ENCODE measurements at regions not wholly inside any gene's neighbourhood (a gene's known extent, or its start where the extent isn't known, plus 50 kb on each side); places are given as distances from the start of the nearest gene placed in this dataset.

DNA sequence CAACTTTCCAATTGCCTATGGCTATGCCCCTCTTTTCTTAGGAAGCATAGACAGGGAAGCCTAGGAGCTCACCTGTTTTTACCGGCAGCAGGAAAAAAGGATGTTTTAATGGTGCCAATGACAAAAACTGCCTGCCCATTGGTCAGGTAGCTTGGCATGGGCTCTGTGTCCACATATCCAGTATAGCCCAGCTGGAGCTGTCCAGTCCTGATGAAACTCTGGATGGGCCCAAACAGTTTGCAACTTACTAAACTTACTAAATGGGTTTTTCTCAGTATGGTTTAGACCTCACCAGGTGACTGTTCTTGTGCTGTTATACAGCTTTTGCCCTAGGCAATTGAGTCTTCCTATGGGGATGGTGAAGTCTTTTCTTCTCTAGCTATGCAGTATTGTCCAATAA is 711.2 kb downstream of the AMY1C start:
- TF ChIP-seq, protein P1, sequence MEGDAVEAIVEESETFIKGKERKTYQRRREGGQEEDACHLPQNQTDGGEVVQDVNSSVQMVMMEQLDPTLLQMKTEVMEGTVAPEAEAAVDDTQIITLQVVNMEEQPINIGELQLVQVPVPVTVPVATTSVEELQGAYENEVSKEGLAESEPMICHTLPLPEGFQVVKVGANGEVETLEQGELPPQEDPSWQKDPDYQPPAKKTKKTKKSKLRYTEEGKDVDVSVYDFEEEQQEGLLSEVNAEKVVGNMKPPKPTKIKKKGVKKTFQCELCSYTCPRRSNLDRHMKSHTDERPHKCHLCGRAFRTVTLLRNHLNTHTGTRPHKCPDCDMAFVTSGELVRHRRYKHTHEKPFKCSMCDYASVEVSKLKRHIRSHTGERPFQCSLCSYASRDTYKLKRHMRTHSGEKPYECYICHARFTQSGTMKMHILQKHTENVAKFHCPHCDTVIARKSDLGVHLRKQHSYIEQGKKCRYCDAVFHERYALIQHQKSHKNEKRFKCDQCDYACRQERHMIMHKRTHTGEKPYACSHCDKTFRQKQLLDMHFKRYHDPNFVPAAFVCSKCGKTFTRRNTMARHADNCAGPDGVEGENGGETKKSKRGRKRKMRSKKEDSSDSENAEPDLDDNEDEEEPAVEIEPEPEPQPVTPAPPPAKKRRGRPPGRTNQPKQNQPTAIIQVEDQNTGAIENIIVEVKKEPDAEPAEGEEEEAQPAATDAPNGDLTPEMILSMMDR (IDR thresholded peaks at IDR 0.05; ENCODE audit: insufficient read depth, low read length, poor library complexity, severe bottlenecking), result no peak
- Histone ChIP-seq H3K4me3 (replicated peaks; ENCODE audit: low read depth, low read length) (no peak overlapping the region), H3K27me3 (replicated peaks; ENCODE audit: control insufficient read depth, insufficient read depth, low read length) (no peaks in the 10 kb centered on the region), H3K36me3 (ENCODE audit: control insufficient read depth, insufficient read depth, low read length) (no peaks in the 10 kb centered on the region)
- no peak for DNase-seq (ENCODE audit: extremely low read depth, insufficient read length)

DNA sequence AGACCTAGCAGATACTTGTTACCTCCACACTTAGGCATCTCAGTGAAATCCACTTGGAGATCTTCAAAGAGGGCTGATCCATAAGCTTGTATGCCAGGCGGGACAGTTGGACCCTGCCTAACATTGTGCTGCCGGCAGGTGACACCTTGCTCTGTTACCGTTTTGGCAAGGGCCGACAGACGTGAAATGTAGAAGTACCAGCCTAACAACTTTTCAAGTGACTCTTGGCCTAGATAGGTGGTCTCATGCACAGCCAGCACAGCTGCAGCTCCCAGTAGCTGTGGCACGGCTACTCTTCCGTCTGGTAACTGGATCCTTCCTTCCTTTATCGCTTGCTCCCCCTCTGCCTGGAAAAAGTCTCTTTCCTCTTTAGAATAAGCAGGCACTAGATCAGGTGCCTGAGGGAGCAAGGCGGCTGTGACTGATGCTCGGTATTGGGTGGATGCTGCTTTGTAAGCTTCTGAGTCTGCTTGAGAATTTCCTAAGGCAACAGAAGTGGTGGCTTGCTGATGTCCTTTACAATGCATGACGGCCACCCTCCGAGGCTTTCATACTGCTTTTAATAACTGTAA is 713.5 kb downstream of the AMY1C start:
- H3K36me3 ChIP-seq (ENCODE audit: control insufficient read depth, insufficient read depth, low read length), result no peaks in the 10 kb centered on the region
- DNase-seq (ENCODE audit: extremely low read depth, insufficient read length), result no peak
- no peaks in the 10 kb centered on the region for H3K27me3 ChIP-seq (replicated peaks; ENCODE audit: control insufficient read depth, insufficient read depth, low read length)
- no peak overlapping the region for H3K4me3 ChIP-seq (replicated peaks; ENCODE audit: low read depth, low read length)
- TF ChIP-seq, protein P1 (IDR thresholded peaks at IDR 0.05; ENCODE audit: insufficient read depth, low read length, poor library complexity, severe bottlenecking), result no peak

DNA sequence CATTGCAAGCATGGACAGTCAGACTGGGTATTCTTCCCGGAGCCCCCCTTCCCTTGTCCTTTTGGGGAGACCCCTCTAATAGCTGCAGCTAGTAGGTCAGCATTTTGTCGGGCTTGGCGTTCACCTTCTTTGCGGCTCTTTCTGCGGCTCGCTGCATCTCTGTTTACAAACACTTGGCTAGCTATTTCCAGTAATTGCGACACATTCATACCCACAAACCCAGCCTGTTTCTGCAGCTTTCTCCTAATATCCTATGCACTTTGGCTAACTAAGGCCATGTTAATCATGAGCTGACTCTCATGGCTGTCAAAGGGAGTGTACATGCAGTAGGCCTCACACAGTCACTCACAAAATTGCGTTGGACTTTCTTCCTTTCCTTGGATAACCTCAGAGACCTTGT is 716.4 kb downstream of the AMY1C start:
- Histone ChIP-seq H3K36me3 (ENCODE audit: control insufficient read depth, insufficient read depth, low read length) (no peaks in the 10 kb centered on the region), H3K27me3 (replicated peaks; ENCODE audit: control insufficient read depth, insufficient read depth, low read length) (no peaks in the 10 kb centered on the region), H3K4me3 (replicated peaks; ENCODE audit: low read depth, low read length) (no peak overlapping the region)
- TF ChIP-seq, protein P1 (IDR thresholded peaks at IDR 0.05; ENCODE audit: insufficient read depth, low read length, poor library complexity, severe bottlenecking), result no peak
- no peak for DNase-seq (ENCODE audit: extremely low read depth, insufficient read length)

DNA sequence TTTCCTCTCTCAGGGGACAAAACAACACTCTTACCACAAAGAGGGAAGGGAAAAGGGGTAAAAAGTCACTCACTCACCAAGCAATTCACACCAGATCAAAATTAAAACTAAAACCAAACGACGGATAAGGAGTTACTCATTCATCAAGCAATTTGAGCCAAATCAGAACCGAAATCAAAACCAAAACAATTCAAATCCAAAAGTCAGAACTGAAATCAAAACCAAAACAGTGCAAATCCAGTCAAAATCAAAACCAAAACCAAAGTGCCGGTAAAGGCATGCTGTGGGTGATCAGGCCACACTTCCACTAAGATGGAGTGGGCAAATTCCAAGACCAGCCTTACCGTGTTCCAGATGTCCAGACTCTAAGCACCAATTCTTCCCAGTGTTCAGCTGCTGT is 717.9 kb downstream of the AMY1C start:
- TF ChIP-seq, protein P1 (IDR thresholded peaks at IDR 0.05; ENCODE audit: insufficient read depth, low read length, poor library complexity, severe bottlenecking), result no peak
- Histone ChIP-seq H3K36me3 (ENCODE audit: control insufficient read depth, insufficient read depth, low read length) (no peaks in the 10 kb centered on the region), H3K4me3 (replicated peaks; ENCODE audit: low read depth, low read length) (no peak overlapping the region), H3K27me3 (replicated peaks; ENCODE audit: control insufficient read depth, insufficient read depth, low read length) (no peaks in the 10 kb centered on the region)
- DNase-seq (ENCODE audit: extremely low read depth, insufficient read length), result no peak

DNA sequence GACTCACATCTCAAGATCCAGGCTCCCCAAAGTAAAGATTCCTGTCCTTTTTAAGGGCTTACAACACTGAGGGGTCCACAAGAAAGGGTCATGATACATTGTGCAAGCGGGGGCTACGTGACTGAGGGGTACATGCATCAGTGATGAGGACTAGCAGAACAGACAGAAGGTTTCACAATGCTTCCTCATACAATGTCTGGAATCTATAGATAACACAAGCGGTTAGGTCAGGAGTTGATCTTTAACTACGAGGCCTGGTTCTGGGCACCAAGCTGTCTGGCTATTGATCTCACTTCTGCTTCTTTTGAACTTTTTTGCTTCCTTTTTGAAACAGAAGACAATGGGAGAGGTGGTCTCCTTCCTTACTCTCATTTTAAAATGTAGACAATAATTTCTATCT is 718.6 kb downstream of the AMY1C start:
- TF ChIP-seq, protein P1 (IDR thresholded peaks at IDR 0.05; ENCODE audit: insufficient read depth, low read length, poor library complexity, severe bottlenecking), result no peak
- no peaks in the 10 kb centered on the region for H3K36me3 ChIP-seq (ENCODE audit: control insufficient read depth, insufficient read depth, low read length)

DNA sequence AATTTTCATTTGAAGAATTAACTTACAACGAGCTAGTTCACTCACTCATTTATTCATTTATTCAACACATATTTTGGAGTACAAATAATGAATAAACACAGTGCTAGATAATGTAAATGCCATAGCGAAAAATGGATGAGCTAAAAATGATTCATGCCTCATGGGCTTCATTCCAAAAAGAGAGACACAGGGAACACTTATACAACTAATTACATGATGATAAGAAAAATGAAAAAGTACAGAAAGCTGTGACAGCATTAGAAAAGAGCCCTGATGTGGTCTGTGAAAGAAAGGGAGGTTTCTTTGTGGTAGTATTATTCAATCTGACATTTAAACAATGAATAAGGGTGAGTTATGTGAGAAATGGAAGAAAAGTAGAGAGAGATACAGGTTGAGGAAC is 726.4 kb downstream of the AMY1C start:
- H3K27me3 ChIP-seq (replicated peaks; ENCODE audit: control insufficient read depth, insufficient read depth, low read length), result no peaks in the 10 kb centered on the region
- no peak overlapping the region for H3K4me3 ChIP-seq (replicated peaks; ENCODE audit: low read depth, low read length)
- DNase-seq (ENCODE audit: extremely low read depth, insufficient read length), result no peak
- TF ChIP-seq, protein P1 (IDR thresholded peaks at IDR 0.05; ENCODE audit: insufficient read depth, low read length, poor library complexity, severe bottlenecking), result no peak
- H3K36me3 ChIP-seq (ENCODE audit: control insufficient read depth, insufficient read depth, low read length), result no peaks in the 10 kb centered on the region

More for the DNA sequence above, 718.6 kb downstream of the AMY1C start:
- Histone ChIP-seq H3K27me3 (replicated peaks; ENCODE audit: control insufficient read depth, insufficient read depth, low read length) (no peaks in the 10 kb centered on the region), H3K4me3 (replicated peaks; ENCODE audit: low read depth, low read length) (no peak overlapping the region)
- DNase-seq (ENCODE audit: extremely low read depth, insufficient read length), result no peak
